HEK293 (cell line): ENCODE measurements at regions not wholly inside any gene's neighbourhood (a gene's known extent, or its start where the extent isn't known, plus 50 kb on each side); places are given as distances from the start of the nearest gene placed in this dataset.

Experiments
- CTCF ChIA-PET: fragments of 350-600 bp; formaldehyde crosslinking; extraction: SDS; loops from one replicate; lab custom pipeline; 2021; ENCODE audit warnings: antibody characterized with exemption; lab: Yijun Ruan, JAX
- POLR2A ChIA-PET: fragments of 300-600 bp; formaldehyde crosslinking; extraction: SDS; loops from one replicate; lab custom pipeline; 2020; ENCODE audit warnings: antibody characterized with exemption, inconsistent platforms; lab: Yijun Ruan, JAX
- H3K27ac ChIP-seq: fragments of 200-500 bp; sonication (Bioruptor generic); 2 replicates; pipeline ENCODE4 v1.5.1; 2014; ENCODE audit warnings: low read depth, low read length, control low read depth, inconsistent platforms; ENCODE audit errors: extremely low read depth
- H3K36me3 ChIP-seq, 2 experiments: fragments of 200-500 bp in 1 of 2; sonication (Bioruptor generic) in 1 of 2; 1 replicate in 1 of 2; 2 replicates in 1 of 2; pipeline ENCODE4 v1.5.1; 2014 to 2017; ENCODE audit warnings: inconsistent platforms in 2 of 2, low read length in 2 of 2; ENCODE audit not compliant: control insufficient read depth in 2 of 2, insufficient read depth in 1 of 2
- H3K4me1 ChIP-seq: fragments of 200-500 bp; sonication (Bioruptor generic); 2 replicates; pipeline ENCODE4 v1.5.1; 2014; ENCODE audit warnings: mild to moderate bottlenecking, low read length, inconsistent platforms; ENCODE audit not compliant: control insufficient read depth, insufficient read depth
- H3K4me3 ChIP-seq: 2 replicates; pipeline ENCODE4 v1.5.1; 2011; ENCODE audit warnings: low read depth, mild to moderate bottlenecking, control low read depth, low read length, moderate library complexity
- H3K9me3 ChIP-seq: fragments of 200-500 bp; sonication (Bioruptor generic); 2 replicates; pipeline ENCODE4 v1.5.1; 2014; ENCODE audit warnings: low read depth, low read length, inconsistent platforms; ENCODE audit not compliant: control insufficient read depth, insufficient read depth
- FEZF1 ChIP-seq: fragments of 450-650 bp; formaldehyde crosslinking; IDR thresholded peaks from 2 replicates; pipeline ENCODE4 v1.5.1; 2016; ENCODE audit warnings: missing biosample characterization, missing genetic modification characterization
- GLIS2 ChIP-seq: fragments of 450-650 bp; formaldehyde crosslinking; IDR thresholded peaks from 2 replicates; pipeline ENCODE4 v1.5.1; 2016; ENCODE audit warnings: missing biosample characterization, missing genetic modification characterization
- REPIN1 ChIP-seq: fragments of 450-650 bp; formaldehyde crosslinking; IDR thresholded peaks from 2 replicates; pipeline ENCODE4 v1.5.1; 2017; ENCODE audit warnings: missing biosample characterization, missing genetic modification characterization, low read depth
- WT1 ChIP-seq: fragments of 450-650 bp; formaldehyde crosslinking; IDR thresholded peaks from 2 replicates; pipeline ENCODE4 v1.5.1; 2016; ENCODE audit warnings: missing biosample characterization, missing genetic modification characterization
- YY2 ChIP-seq: fragments of 450-650 bp; formaldehyde crosslinking; IDR thresholded peaks from 2 replicates; pipeline ENCODE4 v1.5.1; 2016; ENCODE audit warnings: missing biosample characterization, missing genetic modification characterization
- ZNF10 ChIP-seq: fragments of 450-650 bp; formaldehyde crosslinking; IDR thresholded peaks from 2 replicates; pipeline ENCODE4 v1.5.1; 2017; ENCODE audit warnings: missing biosample characterization, missing genetic modification characterization
- ZNF121 ChIP-seq: fragments of 450-650 bp; formaldehyde crosslinking; IDR thresholded peaks from 2 replicates; pipeline ENCODE4 v1.5.1; 2016; ENCODE audit warnings: missing biosample characterization, missing genetic modification characterization
- ZNF138 ChIP-seq: fragments of 450-650 bp; formaldehyde crosslinking; IDR thresholded peaks from 2 replicates; pipeline ENCODE4 v1.5.1; 2016; ENCODE audit warnings: missing biosample characterization, missing genetic modification characterization, borderline replicate concordance
- ZNF155 ChIP-seq: fragments of 450-650 bp; formaldehyde crosslinking; IDR thresholded peaks from 2 replicates; pipeline ENCODE4 v1.5.1; 2016; ENCODE audit warnings: missing biosample characterization, missing genetic modification characterization
- ZNF426 ChIP-seq: fragments of 450-650 bp; formaldehyde crosslinking; IDR thresholded peaks from 2 replicates; pipeline ENCODE4 v1.5.1; 2017; ENCODE audit warnings: missing biosample characterization, missing genetic modification characterization, mild to moderate bottlenecking, inconsistent platforms, moderate library complexity
- ZNF514 ChIP-seq: fragments of 450-650 bp; formaldehyde crosslinking; IDR thresholded peaks from 2 replicates; pipeline ENCODE4 v1.5.1; 2016; ENCODE audit warnings: missing biosample characterization, missing genetic modification characterization
- ZNF548 ChIP-seq: fragments of 450-650 bp; formaldehyde crosslinking; IDR thresholded peaks from 2 replicates; pipeline ENCODE4 v1.5.1; 2016; ENCODE audit warnings: missing biosample characterization, missing genetic modification characterization
- ZNF558 ChIP-seq: fragments of 450-650 bp; formaldehyde crosslinking; IDR thresholded peaks from 2 replicates; pipeline ENCODE4 v1.5.1; 2016; ENCODE audit warnings: missing biosample characterization, missing genetic modification characterization
- ZNF621 ChIP-seq: fragments of 450-650 bp; formaldehyde crosslinking; IDR thresholded peaks from 2 replicates; pipeline ENCODE4 v1.5.1; 2017; ENCODE audit warnings: missing biosample characterization, missing genetic modification characterization
- ZNF701 ChIP-seq: fragments of 450-650 bp; formaldehyde crosslinking; IDR thresholded peaks from 2 replicates; pipeline ENCODE4 v1.5.1; 2016; ENCODE audit warnings: missing biosample characterization, missing genetic modification characterization
- TF ChIP-seq, protein P1 (sequence below): fragments of 450-650 bp; formaldehyde crosslinking; IDR thresholded peaks from 2 replicates; pipeline ENCODE4 v1.5.1; 2016; ENCODE audit warnings: missing biosample characterization, missing genetic modification characterization, borderline replicate concordance
- TF ChIP-seq, protein P2 (sequence below): fragments of 450-650 bp; formaldehyde crosslinking; IDR thresholded peaks from 2 replicates; pipeline ENCODE4 v1.5.1; 2016; ENCODE audit warnings: missing biosample characterization, missing genetic modification characterization

DNA sequence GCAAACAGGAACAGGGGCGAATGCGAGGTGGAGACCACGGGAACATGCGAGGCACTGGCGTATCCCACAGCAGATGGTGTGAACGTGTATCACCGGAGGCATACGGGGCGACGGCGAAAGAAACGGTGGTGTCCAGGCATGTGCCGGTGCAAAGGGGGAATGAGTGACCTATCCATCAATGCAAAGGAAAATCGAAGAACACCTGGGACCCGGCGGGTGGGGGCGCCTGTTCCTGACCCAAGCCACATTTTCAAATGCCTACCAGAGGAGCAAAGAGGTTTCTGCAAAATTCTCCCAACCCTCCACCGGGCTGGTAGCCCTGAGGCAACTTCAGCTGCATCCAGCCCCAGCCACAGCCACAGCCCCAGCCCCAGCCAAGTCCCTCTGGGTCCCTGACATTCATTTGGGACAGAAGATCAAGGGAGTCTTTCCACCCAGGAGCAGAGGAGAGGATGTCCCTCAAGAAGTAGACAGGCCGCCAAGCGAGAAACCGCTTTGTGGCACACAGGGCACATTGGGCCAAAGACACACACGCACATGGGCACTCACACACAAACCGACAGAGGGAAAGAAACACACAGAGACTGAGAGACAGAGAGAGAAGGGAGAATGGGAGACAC is 164.0 kb upstream of the ZNF337 start:
- Histone ChIP-seq H3K36me3 (no peaks in the 10 kb centered on the region), H3K27ac (no peak overlapping the region), H3K9me3 (no peaks in the 10 kb centered on the region), H3K4me1 (no peaks in the 10 kb centered on the region; the same call in 1 of the 2 replicates), H3K4me3 (no peak overlapping the region)
- TF ChIP-seq ZNF10 (tag by site-specific recombination) (no peak), ZNF121 (tag by site-specific recombination) (no peak), ZNF548 (tag by site-specific recombination) (no peak), ZNF155 (tag by site-specific recombination) (no peak), YY2 (no peak)
- ChIA-PET POLR2A (no interaction called here), CTCF (interaction anchor here (0.6 kb wide), 1 partner anchor 496 kb away, joined by 3 read pairs; no protein-coding TSS in a partner anchor)

DNA sequence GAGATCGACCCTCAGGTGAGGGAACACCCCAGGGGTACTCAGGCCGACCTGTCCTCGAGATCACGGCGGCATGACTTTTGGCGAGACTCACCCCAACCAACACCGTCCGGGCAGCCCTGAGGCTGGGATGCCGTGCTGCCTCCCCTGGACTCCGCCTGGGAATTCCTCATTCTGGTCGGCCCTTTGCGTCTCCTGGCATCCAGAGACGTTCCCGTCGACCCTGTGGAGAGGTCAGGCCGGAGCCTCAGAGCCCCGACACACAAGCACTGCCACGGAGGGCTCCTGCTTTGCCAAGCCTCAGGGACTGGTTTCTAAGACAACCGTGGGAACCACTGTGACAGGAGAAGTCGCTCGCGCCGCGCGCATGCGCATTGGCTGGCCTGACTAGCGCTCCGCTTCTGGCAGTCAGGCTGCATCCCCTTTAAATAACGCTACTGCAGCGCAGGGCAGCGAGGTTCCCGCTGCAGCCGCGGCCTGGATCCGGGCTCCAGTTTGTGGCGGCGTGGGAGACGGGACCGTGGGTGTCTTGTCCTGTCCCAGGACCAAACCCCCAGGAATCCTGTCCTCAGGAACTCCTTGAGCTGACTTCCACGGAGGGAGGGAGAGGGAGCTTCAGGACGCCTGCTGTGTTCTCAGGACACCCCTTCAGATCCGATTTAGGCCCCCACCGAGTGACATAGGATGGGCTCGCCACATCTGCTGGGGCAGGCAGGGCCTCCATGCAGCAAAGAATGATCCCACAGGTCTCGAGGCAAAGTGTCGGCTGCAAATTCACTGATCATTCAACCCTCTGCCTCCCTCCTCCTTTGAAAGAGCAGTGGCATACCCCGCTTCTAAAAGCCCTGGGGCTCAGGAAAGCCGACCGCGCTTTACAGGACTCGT is 163.2 kb upstream of the ZNF337 start:
- no peaks in the 10 kb centered on the region for H3K36me3 ChIP-seq
- no peaks in the 10 kb centered on the region for H3K9me3 ChIP-seq
- ChIA-PET CTCF (interaction anchor here (0.6 kb wide), 1 partner anchor 496 kb away, joined by 3 read pairs; no protein-coding TSS in a partner anchor), POLR2A (no interaction called here)
- H3K4me1 ChIP-seq = no peaks in the 10 kb centered on the region; the same call in 1 of the 2 replicates
- H3K27ac ChIP-seq = no peak overlapping the region
- H3K4me3 ChIP-seq = no peak overlapping the region
- TF ChIP-seq ZNF621 (no peak), FEZF1 (tag by site-specific recombination) (no peak), GLIS2 (no peak), ZNF138 (tag by site-specific recombination) (no peak), REPIN1 (no peak), ZNF701 (tag by site-specific recombination) (no peak), ZNF514 (tag by site-specific recombination) (no peak), ZNF426 (no peak), WT1 (tag by site-specific recombination) (no peak), ZNF558 (tag by site-specific recombination) (no peak)
- TF ChIP-seq, protein P1, sequence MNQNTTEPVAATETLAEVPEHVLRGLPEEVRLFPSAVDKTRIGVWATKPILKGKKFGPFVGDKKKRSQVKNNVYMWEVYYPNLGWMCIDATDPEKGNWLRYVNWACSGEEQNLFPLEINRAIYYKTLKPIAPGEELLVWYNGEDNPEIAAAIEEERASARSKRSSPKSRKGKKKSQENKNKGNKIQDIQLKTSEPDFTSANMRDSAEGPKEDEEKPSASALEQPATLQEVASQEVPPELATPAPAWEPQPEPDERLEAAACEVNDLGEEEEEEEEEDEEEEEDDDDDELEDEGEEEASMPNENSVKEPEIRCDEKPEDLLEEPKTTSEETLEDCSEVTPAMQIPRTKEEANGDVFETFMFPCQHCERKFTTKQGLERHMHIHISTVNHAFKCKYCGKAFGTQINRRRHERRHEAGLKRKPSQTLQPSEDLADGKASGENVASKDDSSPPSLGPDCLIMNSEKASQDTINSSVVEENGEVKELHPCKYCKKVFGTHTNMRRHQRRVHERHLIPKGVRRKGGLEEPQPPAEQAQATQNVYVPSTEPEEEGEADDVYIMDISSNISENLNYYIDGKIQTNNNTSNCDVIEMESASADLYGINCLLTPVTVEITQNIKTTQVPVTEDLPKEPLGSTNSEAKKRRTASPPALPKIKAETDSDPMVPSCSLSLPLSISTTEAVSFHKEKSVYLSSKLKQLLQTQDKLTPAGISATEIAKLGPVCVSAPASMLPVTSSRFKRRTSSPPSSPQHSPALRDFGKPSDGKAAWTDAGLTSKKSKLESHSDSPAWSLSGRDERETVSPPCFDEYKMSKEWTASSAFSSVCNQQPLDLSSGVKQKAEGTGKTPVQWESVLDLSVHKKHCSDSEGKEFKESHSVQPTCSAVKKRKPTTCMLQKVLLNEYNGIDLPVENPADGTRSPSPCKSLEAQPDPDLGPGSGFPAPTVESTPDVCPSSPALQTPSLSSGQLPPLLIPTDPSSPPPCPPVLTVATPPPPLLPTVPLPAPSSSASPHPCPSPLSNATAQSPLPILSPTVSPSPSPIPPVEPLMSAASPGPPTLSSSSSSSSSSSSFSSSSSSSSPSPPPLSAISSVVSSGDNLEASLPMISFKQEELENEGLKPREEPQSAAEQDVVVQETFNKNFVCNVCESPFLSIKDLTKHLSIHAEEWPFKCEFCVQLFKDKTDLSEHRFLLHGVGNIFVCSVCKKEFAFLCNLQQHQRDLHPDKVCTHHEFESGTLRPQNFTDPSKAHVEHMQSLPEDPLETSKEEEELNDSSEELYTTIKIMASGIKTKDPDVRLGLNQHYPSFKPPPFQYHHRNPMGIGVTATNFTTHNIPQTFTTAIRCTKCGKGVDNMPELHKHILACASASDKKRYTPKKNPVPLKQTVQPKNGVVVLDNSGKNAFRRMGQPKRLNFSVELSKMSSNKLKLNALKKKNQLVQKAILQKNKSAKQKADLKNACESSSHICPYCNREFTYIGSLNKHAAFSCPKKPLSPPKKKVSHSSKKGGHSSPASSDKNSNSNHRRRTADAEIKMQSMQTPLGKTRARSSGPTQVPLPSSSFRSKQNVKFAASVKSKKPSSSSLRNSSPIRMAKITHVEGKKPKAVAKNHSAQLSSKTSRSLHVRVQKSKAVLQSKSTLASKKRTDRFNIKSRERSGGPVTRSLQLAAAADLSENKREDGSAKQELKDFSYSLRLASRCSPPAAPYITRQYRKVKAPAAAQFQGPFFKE (tag by site-specific recombination) = no peak
- TF ChIP-seq, protein P2, sequence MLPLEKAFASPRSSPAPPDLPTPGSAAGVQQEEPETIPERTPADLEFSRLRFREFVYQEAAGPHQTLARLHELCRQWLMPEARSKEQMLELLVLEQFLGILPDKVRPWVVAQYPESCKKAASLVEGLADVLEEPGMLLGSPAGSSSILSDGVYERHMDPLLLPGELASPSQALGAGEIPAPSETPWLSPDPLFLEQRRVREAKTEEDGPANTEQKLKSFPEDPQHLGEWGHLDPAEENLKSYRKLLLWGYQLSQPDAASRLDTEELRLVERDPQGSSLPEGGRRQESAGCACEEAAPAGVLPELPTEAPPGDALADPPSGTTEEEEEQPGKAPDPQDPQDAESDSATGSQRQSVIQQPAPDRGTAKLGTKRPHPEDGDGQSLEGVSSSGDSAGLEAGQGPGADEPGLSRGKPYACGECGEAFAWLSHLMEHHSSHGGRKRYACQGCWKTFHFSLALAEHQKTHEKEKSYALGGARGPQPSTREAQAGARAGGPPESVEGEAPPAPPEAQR (tag by site-specific recombination) = no peak
